SK-N-SH (cell line): ENCODE measurements at regions not wholly inside any gene's neighbourhood (a gene's known extent, or its start where the extent isn't known, plus 50 kb on each side); places are given as distances from the start of the nearest gene placed in this dataset.

Source experiments
- CTCF ChIP-seq: fragments of 200-600 bp; sonication (generic); IDR thresholded peaks from 2 replicates; pipeline ENCODE4 v1.6.1; 2017; ENCODE audit warnings: antibody characterized with exemption, mild to moderate bottlenecking, moderate library complexity
- EP300 ChIP-seq, 2 experiments: IDR thresholded peaks; 2 replicates each; pipeline versions ENCODE4 v1.4.0 to v1.6.1; 2012; ENCODE audit warnings: borderline replicate concordance in 1 of 2, low read depth in 1 of 2, low read length in 1 of 2
- EZH2phosphoT487 ChIP-seq: fragments of 200-600 bp; sonication (generic); IDR thresholded peaks from 2 replicates; pipeline ENCODE4 v1.6.1; 2017; ENCODE audit warnings: low read depth, mixed run types, mild to moderate bottlenecking, antibody characterized with exemption, moderate library complexity, borderline replicate concordance
- GATA2 ChIP-seq: sonication (generic); formaldehyde crosslinking; IDR thresholded peaks from 2 replicates; pipeline ENCODE4 v1.5.0; 2020; ENCODE audit warnings: mild to moderate bottlenecking, missing genetic modification reagents
- JUND ChIP-seq: IDR thresholded peaks from 2 replicates; pipeline ENCODE4 v1.4.0; 2012
- MXI1 ChIP-seq: IDR thresholded peaks from 2 replicates; pipeline ENCODE4 v1.6.1; 2012; ENCODE audit warnings: mild to moderate bottlenecking, low read depth, low read length, improper control_type of control experiment
- PBX3 ChIP-seq: IDR thresholded peaks from 2 replicates; pipeline ENCODE4; 2012
- POLR2AphosphoS5 ChIP-seq: IDR thresholded peaks from 2 replicates; pipeline ENCODE4 v1.6.1; 2012; ENCODE audit warnings: low read depth, low read length
- RAD21 ChIP-seq: IDR thresholded peaks from 2 replicates; pipeline ENCODE4 v1.6.1; 2012; ENCODE audit warnings: mild to moderate bottlenecking, low read length
- REST ChIP-seq: IDR thresholded peaks from 2 replicates; pipeline ENCODE4 v1.6.1; 2012; ENCODE audit warnings: mild to moderate bottlenecking, low read depth, low read length, moderate library complexity
- RFX5 ChIP-seq: IDR thresholded peaks from 2 replicates; pipeline ENCODE4 v1.6.1; 2012; ENCODE audit warnings: mild to moderate bottlenecking, improper control_type of control experiment, low read length
- TAF1 ChIP-seq: IDR thresholded peaks from 2 replicates; pipeline ENCODE4 v1.6.1; 2012; ENCODE audit warnings: low read depth, mild to moderate bottlenecking, low read length, moderate library complexity, borderline replicate concordance
- USF2 ChIP-seq: fragments of 150-350 bp; IDR thresholded peaks from 2 replicates; pipeline ENCODE4 v1.6.1; 2017; ENCODE audit warnings: antibody characterized with exemption, low read length, low read depth, borderline replicate concordance

GRCh38 chr11:19472679-19473078 is 231.9 kb upstream of the E2F8 start:
- TF ChIP-seq TAF1: no peak
- no peak for TF ChIP-seq CTCF
- TF ChIP-seq POLR2AphosphoS5: no peak
- no peak for TF ChIP-seq EZH2phosphoT487
- TF ChIP-seq EP300 (IDR thresholded peaks at IDR 0.05; ENCODE audit: borderline replicate concordance in 1 of 2, low read depth in 1 of 2, low read length in 1 of 2): no peak
- no peak for TF ChIP-seq RAD21
- TF ChIP-seq JUND: no peak
- no peak for TF ChIP-seq PBX3
- TF ChIP-seq USF2: no peak
- no peak for TF ChIP-seq RFX5
- no peak for TF ChIP-seq GATA2 (CRISPR knock-in tag)
- no peak for TF ChIP-seq MXI1
- TF ChIP-seq REST: no peak
